GM23338 (cell line): ENCODE measurements at regions not wholly inside any gene's neighbourhood (a gene's known extent, or its start where the extent isn't known, plus 50 kb on each side); places are given as distances from the start of the nearest gene placed in this dataset.

Experiments used
- ATAC-seq: fragments of 200-7000 bp; cut with Tn5 transposase; 3 replicates; pipeline ENCODE4 v1.9.1; 2020
- DNase-seq: peaks from one replicate; pipeline ENCODE4 v3.0.0-alpha.2; 2015; ENCODE audit warnings: low spot score
- H2AFZ ChIP-seq: fragments of 200-600 bp; sonication (generic); 2 replicates; pipeline ENCODE4 v1.8.0; 2016; ENCODE audit warnings: antibody characterized with exemption, mild to moderate bottlenecking, moderate library complexity
- H3F3A ChIP-seq: fragments of 200-600 bp; sonication (generic); replicated peaks from 2 replicates; pipeline ENCODE4 v1.8.0; 2017; ENCODE audit warnings: antibody characterized with exemption, mixed run types, low read depth
- H3K27ac ChIP-seq: fragments of 200-600 bp; sonication (generic); 2 replicates; pipeline ENCODE4 v1.6.1; 2016; ENCODE audit warnings: low read depth
- H3K27me3 ChIP-seq: fragments of 200-600 bp; sonication (generic); 2 replicates; pipeline ENCODE4 v1.8.0; 2016; ENCODE audit warnings: mild to moderate bottlenecking, mixed run types, moderate library complexity; ENCODE audit not compliant: insufficient read depth
- H3K36me3 ChIP-seq: fragments of 200-600 bp; sonication (generic); 2 replicates; pipeline ENCODE4 v1.8.0; 2016; ENCODE audit warnings: mild to moderate bottlenecking; ENCODE audit not compliant: insufficient read depth
- H3K4me1 ChIP-seq: fragments of 200-600 bp; sonication (generic); 2 replicates; pipeline ENCODE4 v1.8.0; 2016; ENCODE audit warnings: mild to moderate bottlenecking, moderate library complexity; ENCODE audit not compliant: insufficient read depth
- H3K4me2 ChIP-seq: fragments of 200-600 bp; sonication (generic); 2 replicates; pipeline ENCODE4 v1.7.1; 2017; ENCODE audit warnings: mixed run types
- H3K4me3 ChIP-seq: fragments of 200-600 bp; sonication (generic); 2 replicates; pipeline ENCODE4 v1.6.1; 2016; ENCODE audit warnings: mixed run types
- H3K79me2 ChIP-seq: fragments of 200-600 bp; sonication (generic); replicated peaks from 2 replicates; pipeline ENCODE4 v1.8.0; 2017; ENCODE audit warnings: mild to moderate bottlenecking; ENCODE audit not compliant: insufficient read depth
- H3K9me2 ChIP-seq: fragments of 200-600 bp; sonication (generic); 2 replicates; pipeline ENCODE4 v1.8.0; 2017; ENCODE audit not compliant: insufficient read depth
- H4K20me1 ChIP-seq: fragments of 200-600 bp; sonication (generic); replicated peaks from 2 replicates; pipeline ENCODE4 v1.8.0; 2017; ENCODE audit warnings: mild to moderate bottlenecking; ENCODE audit not compliant: insufficient read depth
- H3K27ac Mint-ChIP-seq: 2 replicates; pipeline ENCODE4 v1.8.0; 2020; ENCODE audit warnings: inconsistent platforms, mild to moderate bottlenecking, moderate library complexity, mixed read lengths
- H3K27me3 Mint-ChIP-seq: 3 replicates; pipeline ENCODE4 v1.8.0; 2022; ENCODE audit warnings: low read depth, mild to moderate bottlenecking, moderate library complexity, mixed read lengths, inconsistent platforms; ENCODE audit not compliant: insufficient read depth, poor library complexity
- H3K36me3 Mint-ChIP-seq: 3 replicates; pipeline ENCODE4 v1.8.0; 2021; ENCODE audit warnings: low read depth, mild to moderate bottlenecking, inconsistent platforms, moderate library complexity, mixed read lengths
- H3K4me1 Mint-ChIP-seq: 3 replicates; pipeline ENCODE4 v1.8.0; 2020; ENCODE audit warnings: mild to moderate bottlenecking, inconsistent platforms, mixed read lengths
- H3K4me3 Mint-ChIP-seq: 3 replicates; pipeline ENCODE4 v1.8.0; 2021; ENCODE audit warnings: moderate library complexity, mild to moderate bottlenecking, inconsistent platforms, mixed read lengths
- H3K9me3 Mint-ChIP-seq: 3 replicates; pipeline ENCODE4 v1.8.0; 2020; ENCODE audit warnings: moderate library complexity, mild to moderate bottlenecking, inconsistent platforms, mixed read lengths
- ETS1 ChIP-seq: IDR thresholded peaks from 2 replicates; pipeline ENCODE4 v1.6.1; 2016; ENCODE audit warnings: antibody characterized with exemption
- EZH2 ChIP-seq: fragments of 200-600 bp; sonication (generic); IDR thresholded peaks from one replicate; pipeline ENCODE4 v1.8.0; 2017; ENCODE audit warnings: antibody characterized with exemption, mild to moderate bottlenecking, low read depth; ENCODE audit not compliant: unreplicated experiment
- JUNB ChIP-seq: IDR thresholded peaks from one replicate; pipeline ENCODE4 v1.6.1; 2016; ENCODE audit warnings: antibody characterized with exemption; ENCODE audit not compliant: unreplicated experiment
- NANOG ChIP-seq: IDR thresholded peaks from 2 replicates; pipeline ENCODE4 v1.6.1; 2016; ENCODE audit warnings: antibody characterized with exemption, borderline replicate concordance
- STAT1 ChIP-seq: IDR thresholded peaks from one replicate; pipeline ENCODE4 v1.6.1; 2016; ENCODE audit warnings: antibody characterized with exemption; ENCODE audit not compliant: unreplicated experiment
- TF ChIP-seq, protein P1 (sequence below): fragments of 250-450 bp; sonication (Bioruptor Pico); IDR thresholded peaks from 2 replicates; pipeline ENCODE4 v1.5.0; 2020; ENCODE audit warnings: mild to moderate bottlenecking, moderate library complexity
- TF ChIP-seq, protein P2 (sequence below): IDR thresholded peaks from one replicate; pipeline ENCODE4 v1.6.1; 2018; ENCODE audit warnings: antibody characterized with exemption; ENCODE audit not compliant: unreplicated experiment
- TF ChIP-seq, protein P3 (sequence below), 2 experiments: fragments of 200-600 bp in 1 of 2; sonication (generic) in 1 of 2; conservative IDR thresholded peaks; 2 replicates each; pipeline versions ENCODE4 v1.5.1 to v1.6.1; 2016 to 2017; ENCODE audit warnings: antibody characterized with exemption in 2 of 2, low read depth in 2 of 2, mild to moderate bottlenecking in 2 of 2, moderate library complexity in 1 of 2

GRCh38 chr21:40964691-40965090, 117.7 kb upstream of the DSCAM start (continued):
- TF ChIP-seq, protein P1, sequence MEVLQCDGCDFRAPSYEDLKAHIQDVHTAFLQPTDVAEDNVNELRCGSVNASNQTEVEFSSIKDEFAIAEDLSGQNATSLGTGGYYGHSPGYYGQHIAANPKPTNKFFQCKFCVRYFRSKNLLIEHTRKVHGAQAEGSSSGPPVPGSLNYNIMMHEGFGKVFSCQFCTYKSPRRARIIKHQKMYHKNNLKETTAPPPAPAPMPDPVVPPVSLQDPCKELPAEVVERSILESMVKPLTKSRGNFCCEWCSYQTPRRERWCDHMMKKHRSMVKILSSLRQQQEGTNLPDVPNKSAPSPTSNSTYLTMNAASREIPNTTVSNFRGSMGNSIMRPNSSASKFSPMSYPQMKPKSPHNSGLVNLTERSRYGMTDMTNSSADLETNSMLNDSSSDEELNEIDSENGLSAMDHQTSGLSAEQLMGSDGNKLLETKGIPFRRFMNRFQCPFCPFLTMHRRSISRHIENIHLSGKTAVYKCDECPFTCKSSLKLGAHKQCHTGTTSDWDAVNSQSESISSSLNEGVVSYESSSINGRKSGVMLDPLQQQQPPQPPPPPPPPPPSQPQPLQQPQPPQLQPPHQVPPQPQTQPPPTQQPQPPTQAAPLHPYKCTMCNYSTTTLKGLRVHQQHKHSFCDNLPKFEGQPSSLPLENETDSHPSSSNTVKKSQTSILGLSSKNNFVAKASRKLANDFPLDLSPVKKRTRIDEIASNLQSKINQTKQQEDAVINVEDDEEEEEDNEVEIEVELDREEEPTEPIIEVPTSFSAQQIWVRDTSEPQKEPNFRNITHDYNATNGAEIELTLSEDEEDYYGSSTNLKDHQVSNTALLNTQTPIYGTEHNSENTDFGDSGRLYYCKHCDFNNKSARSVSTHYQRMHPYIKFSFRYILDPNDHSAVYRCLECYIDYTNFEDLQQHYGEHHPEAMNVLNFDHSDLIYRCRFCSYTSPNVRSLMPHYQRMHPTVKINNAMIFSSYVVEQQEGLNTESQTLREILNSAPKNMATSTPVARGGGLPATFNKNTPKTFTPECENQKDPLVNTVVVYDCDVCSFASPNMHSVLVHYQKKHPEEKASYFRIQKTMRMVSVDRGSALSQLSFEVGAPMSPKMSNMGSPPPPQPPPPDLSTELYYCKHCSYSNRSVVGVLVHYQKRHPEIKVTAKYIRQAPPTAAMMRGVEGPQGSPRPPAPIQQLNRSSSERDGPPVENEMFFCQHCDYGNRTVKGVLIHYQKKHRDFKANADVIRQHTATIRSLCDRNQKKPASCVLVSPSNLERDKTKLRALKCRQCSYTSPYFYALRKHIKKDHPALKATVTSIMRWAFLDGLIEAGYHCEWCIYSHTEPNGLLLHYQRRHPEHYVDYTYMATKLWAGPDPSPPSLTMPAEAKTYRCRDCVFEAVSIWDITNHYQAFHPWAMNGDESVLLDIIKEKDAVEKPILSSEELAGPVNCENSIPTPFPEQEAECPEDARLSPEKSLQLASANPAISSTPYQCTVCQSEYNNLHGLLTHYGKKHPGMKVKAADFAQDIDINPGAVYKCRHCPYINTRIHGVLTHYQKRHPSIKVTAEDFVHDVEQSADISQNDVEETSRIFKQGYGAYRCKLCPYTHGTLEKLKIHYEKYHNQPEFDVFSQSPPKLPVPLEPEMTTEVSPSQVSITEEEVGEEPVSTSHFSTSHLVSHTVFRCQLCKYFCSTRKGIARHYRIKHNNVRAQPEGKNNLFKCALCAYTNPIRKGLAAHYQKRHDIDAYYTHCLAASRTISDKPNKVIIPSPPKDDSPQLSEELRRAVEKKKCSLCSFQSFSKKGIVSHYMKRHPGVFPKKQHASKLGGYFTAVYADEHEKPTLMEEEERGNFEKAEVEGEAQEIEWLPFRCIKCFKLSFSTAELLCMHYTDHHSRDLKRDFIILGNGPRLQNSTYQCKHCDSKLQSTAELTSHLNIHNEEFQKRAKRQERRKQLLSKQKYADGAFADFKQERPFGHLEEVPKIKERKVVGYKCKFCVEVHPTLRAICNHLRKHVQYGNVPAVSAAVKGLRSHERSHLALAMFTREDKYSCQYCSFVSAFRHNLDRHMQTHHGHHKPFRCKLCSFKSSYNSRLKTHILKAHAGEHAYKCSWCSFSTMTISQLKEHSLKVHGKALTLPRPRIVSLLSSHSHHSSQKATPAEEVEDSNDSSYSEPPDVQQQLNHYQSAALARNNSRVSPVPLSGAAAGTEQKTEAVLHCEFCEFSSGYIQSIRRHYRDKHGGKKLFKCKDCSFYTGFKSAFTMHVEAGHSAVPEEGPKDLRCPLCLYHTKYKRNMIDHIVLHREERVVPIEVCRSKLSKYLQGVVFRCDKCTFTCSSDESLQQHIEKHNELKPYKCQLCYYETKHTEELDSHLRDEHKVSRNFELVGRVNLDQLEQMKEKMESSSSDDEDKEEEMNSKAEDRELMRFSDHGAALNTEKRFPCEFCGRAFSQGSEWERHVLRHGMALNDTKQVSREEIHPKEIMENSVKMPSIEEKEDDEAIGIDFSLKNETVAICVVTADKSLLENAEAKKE (CRISPR knock-in tag), result no peak
- TF ChIP-seq JUNB (no peak), ETS1 (no peak), EZH2 (no peak)

GRCh38 chr21:40967771-40968170, 120.8 kb upstream of the DSCAM start:
- no peak overlapping the region for H3K27ac Mint-ChIP-seq
- H4K20me1 ChIP-seq, result no peaks in the 10 kb centered on the region
- H3K79me2 ChIP-seq, result no peaks in the 10 kb centered on the region
- DNase-seq (peak; percentile 21), ATAC-seq (peak; percentile 81)
- H3K27me3 Mint-ChIP-seq, result no peaks in the 10 kb centered on the region
- no peak overlapping the region for H3K4me2 ChIP-seq
- 0 out of 2 replicates have a peak, but pooled peaks cover 7% of the 10 kb centered on the region for H3K4me1 ChIP-seq
- H3K27ac ChIP-seq, result no peak overlapping the region
- H3K9me2 ChIP-seq, result no peaks in the 10 kb centered on the region
- no peaks in the 10 kb centered on the region for H3K36me3 Mint-ChIP-seq
- no peak overlapping the region for H2AFZ ChIP-seq
- no peak overlapping the region for H3K4me3 Mint-ChIP-seq
- H3K27me3 ChIP-seq, result no peaks in the 10 kb centered on the region
- H3K4me3 ChIP-seq, result no peak overlapping the region
- no peaks in the 10 kb centered on the region; the same call in 1 of the 2 replicates for H3K36me3 ChIP-seq
- peaks cover 12% of the 10 kb centered on the region for H3K4me1 Mint-ChIP-seq
- H3F3A ChIP-seq, result no peaks in the 10 kb centered on the region
- H3K9me3 Mint-ChIP-seq, result peaks cover 83% of the 10 kb centered on the region
- no peak for TF ChIP-seq STAT1
- TF ChIP-seq ETS1, result no peak
- no peak for TF ChIP-seq NANOG
- TF ChIP-seq, protein P2, sequence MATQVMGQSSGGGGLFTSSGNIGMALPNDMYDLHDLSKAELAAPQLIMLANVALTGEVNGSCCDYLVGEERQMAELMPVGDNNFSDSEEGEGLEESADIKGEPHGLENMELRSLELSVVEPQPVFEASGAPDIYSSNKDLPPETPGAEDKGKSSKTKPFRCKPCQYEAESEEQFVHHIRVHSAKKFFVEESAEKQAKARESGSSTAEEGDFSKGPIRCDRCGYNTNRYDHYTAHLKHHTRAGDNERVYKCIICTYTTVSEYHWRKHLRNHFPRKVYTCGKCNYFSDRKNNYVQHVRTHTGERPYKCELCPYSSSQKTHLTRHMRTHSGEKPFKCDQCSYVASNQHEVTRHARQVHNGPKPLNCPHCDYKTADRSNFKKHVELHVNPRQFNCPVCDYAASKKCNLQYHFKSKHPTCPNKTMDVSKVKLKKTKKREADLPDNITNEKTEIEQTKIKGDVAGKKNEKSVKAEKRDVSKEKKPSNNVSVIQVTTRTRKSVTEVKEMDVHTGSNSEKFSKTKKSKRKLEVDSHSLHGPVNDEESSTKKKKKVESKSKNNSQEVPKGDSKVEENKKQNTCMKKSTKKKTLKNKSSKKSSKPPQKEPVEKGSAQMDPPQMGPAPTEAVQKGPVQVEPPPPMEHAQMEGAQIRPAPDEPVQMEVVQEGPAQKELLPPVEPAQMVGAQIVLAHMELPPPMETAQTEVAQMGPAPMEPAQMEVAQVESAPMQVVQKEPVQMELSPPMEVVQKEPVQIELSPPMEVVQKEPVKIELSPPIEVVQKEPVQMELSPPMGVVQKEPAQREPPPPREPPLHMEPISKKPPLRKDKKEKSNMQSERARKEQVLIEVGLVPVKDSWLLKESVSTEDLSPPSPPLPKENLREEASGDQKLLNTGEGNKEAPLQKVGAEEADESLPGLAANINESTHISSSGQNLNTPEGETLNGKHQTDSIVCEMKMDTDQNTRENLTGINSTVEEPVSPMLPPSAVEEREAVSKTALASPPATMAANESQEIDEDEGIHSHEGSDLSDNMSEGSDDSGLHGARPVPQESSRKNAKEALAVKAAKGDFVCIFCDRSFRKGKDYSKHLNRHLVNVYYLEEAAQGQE, result no peak
- TF ChIP-seq, protein P3, sequence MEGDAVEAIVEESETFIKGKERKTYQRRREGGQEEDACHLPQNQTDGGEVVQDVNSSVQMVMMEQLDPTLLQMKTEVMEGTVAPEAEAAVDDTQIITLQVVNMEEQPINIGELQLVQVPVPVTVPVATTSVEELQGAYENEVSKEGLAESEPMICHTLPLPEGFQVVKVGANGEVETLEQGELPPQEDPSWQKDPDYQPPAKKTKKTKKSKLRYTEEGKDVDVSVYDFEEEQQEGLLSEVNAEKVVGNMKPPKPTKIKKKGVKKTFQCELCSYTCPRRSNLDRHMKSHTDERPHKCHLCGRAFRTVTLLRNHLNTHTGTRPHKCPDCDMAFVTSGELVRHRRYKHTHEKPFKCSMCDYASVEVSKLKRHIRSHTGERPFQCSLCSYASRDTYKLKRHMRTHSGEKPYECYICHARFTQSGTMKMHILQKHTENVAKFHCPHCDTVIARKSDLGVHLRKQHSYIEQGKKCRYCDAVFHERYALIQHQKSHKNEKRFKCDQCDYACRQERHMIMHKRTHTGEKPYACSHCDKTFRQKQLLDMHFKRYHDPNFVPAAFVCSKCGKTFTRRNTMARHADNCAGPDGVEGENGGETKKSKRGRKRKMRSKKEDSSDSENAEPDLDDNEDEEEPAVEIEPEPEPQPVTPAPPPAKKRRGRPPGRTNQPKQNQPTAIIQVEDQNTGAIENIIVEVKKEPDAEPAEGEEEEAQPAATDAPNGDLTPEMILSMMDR (conservative IDR thresholded peaks at IDR 0.05; ENCODE audit: low read depth in 2 of 2), result no peak
